Hematopoietic multipotent progenitor cell (in vitro differentiated cells): ENCODE measurements at regions not wholly inside any gene's neighbourhood (a gene's known extent, or its start where the extent isn't known, plus 50 kb on each side); places are given as distances from the start of the nearest gene placed in this dataset.
"Not testable (repeated sequence)": the region's sequence is repeated elsewhere in the genome, so short reads cannot be mapped to it uniquely, and the experiment has no call there.

ENCODE experiments used
- DNase-seq, 3 donors: peaks; one replicate each; pipeline ENCODE4 v3.0.0-alpha.2; 2011 to 2015; ENCODE audit warnings: low read depth in 2 of 3, low spot score in 2 of 3

- no peak for DNase-seq
These were observed 450.9 kb upstream of the NR3C2 start for GRCh38 chr4:148893095-148893494.

GRCh38 chr4:148883891-148884290 lies 441.7 kb upstream of the NR3C2 start:
- DNase-seq: no peak

GRCh38 chr4:148883435-148883834 lies 441.2 kb upstream of the NR3C2 start:
- no peak for DNase-seq

GRCh38 chr4:148881860-148882643 lies 439.8 kb upstream of the NR3C2 start:
- no peak for DNase-seq

- DNase-seq: no peak
These were observed 432.1 kb upstream of the NR3C2 start for GRCh38 chr4:148874331-148874730.

GRCh38 chr4:148868191-148868590 lies 426.0 kb upstream of the NR3C2 start:
- DNase-seq: no peak

GRCh38 chr4:148866666-148867065 lies 424.5 kb upstream of the NR3C2 start:
- no peak for DNase-seq

- DNase-seq: no peak
These were observed 415.8 kb upstream of the NR3C2 start for GRCh38 chr4:148857973-148858534.

- no peak for DNase-seq
These were observed 415.2 kb upstream of the NR3C2 start for GRCh38 chr4:148857239-148857972.

GRCh38 chr4:148854203-148854602 lies 412.0 kb upstream of the NR3C2 start:
- DNase-seq: no peak

GRCh38 chr4:148852092-148852699 lies 410.0 kb upstream of the NR3C2 start:
- DNase-seq: no peak

GRCh38 chr4:148850257-148850995 lies 408.2 kb upstream of the NR3C2 start:
- DNase-seq: no peak

GRCh38 chr4:148849581-148849980 lies 407.4 kb upstream of the NR3C2 start:
- no peak for DNase-seq

- DNase-seq: no peak
These were observed 405.5 kb upstream of the NR3C2 start for GRCh38 chr4:148847544-148848255.

GRCh38 chr4:148845609-148846008 lies 403.4 kb upstream of the NR3C2 start:
- no peak for DNase-seq

- DNase-seq: no peak
These were observed 401.4 kb upstream of the NR3C2 start for GRCh38 chr4:148843625-148844024.

- no peak for DNase-seq
These were observed 400.6 kb upstream of the NR3C2 start for GRCh38 chr4:148842843-148843242.

GRCh38 chr4:148837571-148837970 lies 395.4 kb upstream of the NR3C2 start:
- DNase-seq: not testable (repeated sequence)

- peak in 2 of 3 donors; percentile 14 to 57 for DNase-seq
These were observed 392.8 kb upstream of the NR3C2 start for GRCh38 chr4:148834804-148835631.
